ENCODE measurements at regions not wholly inside any gene's neighbourhood (a gene's known extent, or its start where the extent isn't known, plus 50 kb on each side); places are given as distances from the start of the nearest gene placed in this dataset.
"Not testable (repeated sequence)": the region's sequence is repeated elsewhere in the genome, so short reads cannot be mapped to it uniquely, and the experiment has no call there.

- no peak for DNase-seq
Measured at GRCh38 chr7:82701949-82702348, 258.4 kb upstream of the CACNA2D1 start.

GRCh38 chr7:82700741-82701140, 257.2 kb upstream of the CACNA2D1 start:
- no peak for DNase-seq

GRCh38 chr7:82699773-82700186, 256.2 kb upstream of the CACNA2D1 start:
- no peak for DNase-seq

- DNase-seq: no peak
Measured at GRCh38 chr7:82697897-82698296, 254.3 kb upstream of the CACNA2D1 start.

- no peak for DNase-seq
Measured at GRCh38 chr7:82696631-82697030, 253.1 kb upstream of the CACNA2D1 start.

- no peak for DNase-seq
Measured at GRCh38 chr7:82694022-82694421, 250.4 kb upstream of the CACNA2D1 start.

DNA sequence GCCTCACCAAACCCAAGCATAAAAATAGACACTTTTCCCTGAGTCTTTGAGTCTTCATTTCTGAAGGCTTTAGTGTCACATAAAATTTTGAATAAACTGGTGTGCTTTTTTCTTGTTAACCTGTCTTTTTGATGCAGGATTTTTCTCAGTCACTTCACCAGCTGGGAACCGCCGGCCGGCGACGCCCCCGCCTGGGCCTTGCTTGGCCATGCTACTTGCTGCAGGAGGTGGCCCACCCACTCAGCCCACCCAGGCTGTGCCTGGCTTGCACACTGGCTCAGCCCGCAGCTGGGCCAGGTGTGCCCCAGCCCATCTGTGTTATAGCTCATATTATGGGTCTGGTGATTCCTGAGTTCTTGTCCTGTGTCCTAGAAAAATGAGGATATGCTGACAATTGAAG, 247.4 kb upstream of the CACNA2D1 start:
- no peak for DNase-seq

- no peak for DNase-seq
Measured at GRCh38 chr7:82685214-82685613, 241.6 kb upstream of the CACNA2D1 start.

DNA sequence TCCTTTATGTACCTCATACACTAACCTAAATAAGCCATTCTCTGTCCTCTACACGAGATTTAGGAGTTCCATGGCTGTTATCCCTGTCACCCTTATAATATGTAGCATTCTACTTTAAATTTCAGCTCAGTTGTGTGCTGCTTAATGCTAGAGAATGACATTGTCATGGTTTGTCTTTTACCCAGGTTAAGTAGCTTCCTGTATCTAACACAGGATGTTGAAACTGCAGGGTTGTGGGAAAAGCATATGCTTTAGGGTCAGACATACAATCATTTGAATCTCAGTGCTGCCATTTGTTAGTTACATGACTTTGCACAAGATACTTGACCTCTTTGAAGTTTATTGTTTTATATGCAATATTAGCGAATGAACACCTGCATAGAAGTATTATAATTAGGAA, 235.1 kb upstream of the CACNA2D1 start:
- no peak for DNase-seq

GRCh38 chr7:82678259-82678658, 234.7 kb upstream of the CACNA2D1 start:
- DNase-seq: no peak

DNA sequence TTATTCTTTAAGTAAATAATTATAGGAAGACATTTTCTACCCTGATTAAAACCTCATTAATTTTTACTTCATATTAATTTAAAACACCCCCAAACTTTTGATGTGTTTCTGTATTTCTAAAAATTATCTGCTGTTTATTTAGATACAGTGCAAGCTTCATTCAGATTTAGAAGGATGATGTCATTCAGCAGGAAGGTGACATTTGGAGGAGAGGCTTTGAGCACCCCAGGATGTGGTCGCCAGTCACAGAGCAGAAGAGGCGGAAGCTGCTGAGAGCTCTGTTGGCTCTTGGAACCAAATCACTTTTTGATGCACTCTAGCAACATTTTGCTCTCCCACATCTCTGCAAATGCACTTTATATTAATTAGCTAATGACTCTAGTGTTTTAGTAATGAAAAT, 233.9 kb upstream of the CACNA2D1 start:
- peak; percentile 42 for DNase-seq

DNA sequence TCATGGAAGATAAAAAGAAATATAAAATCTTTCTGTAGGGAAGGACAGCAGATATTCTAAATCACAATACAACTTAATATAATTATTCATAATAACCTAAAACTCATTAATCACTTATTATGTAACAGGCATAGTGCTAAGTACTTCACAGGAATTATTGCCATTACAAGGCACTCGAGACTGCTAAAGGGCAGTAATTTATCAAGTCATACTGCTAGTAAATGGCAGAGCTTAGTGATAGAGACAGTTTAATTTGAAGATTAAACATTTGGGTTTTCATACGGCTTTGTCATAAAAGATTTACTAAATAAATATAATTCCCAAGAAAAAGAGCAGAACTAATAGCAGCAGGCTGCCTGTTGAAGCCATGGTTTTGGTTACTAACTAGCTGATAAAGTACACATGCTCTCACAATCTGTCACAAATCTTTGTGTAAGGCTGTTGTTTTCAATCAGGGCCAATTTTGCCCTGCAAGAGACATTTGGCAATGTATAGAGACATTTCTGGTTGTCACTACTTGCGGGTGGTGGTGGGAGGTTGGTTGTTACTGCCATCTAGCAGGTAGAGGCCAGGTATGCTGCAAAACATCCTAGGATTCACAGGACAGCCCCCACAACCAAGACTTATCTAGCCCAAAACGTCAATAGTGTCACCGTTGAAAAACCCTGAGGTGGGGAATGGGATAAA, 233.3 kb upstream of the CACNA2D1 start:
- DNase-seq: no peak

DNA sequence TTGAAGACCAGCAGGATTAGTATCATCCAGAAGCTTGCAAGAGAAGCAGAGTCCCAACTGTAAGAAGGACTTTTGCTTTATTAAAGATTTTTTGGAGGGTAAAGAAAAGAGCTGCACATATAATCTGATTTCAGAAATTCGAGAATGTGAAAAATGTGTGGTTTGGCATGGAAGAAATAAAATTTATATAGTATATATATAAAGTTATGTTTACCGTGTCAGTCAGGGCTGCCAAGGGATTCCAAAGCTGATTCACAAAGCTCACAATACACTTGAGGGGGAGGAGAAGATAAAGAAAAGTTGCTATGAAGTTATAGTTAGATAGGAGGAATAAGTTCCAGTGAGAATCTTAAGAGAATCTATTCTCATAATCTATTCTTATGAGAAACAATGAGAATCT, 231.8 kb upstream of the CACNA2D1 start:
- DNase-seq: no peak

GRCh38 chr7:82674268-82674667, 230.7 kb upstream of the CACNA2D1 start:
- DNase-seq: no peak

DNA sequence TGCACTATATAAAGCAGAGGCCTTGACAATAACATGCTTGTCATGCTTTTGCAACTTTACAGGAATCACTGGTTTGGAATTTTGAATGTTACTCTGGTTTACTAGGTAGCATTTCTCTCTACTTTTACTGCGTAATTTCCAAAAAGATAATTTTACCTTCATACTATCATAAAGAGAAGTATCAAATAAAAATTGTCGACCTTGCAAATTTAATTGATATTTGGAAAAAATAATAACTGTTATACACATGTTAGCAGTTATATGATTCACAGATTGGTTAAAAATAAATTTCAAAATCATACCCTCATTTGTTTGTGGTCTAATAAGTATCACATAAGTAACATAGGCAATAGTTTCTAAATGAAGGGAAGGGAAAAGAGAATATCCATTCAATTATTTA, 228.5 kb upstream of the CACNA2D1 start:
- no peak for DNase-seq

DNA sequence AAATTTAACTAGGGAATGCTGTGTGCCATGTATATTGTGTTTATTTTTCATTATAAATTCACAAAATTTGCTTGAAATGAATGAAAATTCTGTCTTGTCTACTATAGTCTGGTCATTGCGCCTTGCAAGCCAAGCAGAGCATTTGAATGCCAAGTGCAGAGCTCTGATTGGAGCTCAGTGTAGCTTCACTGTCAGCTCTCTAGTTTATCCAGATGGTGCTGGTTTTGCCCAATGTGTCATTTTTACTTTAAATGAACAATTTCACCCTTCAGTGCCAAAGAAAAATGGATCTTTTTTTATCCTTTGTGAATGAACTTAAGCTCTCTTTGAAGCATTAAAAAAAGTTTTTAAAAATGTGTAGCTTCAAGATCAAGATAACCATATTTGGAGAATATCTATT, 225.6 kb upstream of the CACNA2D1 start:
- DNase-seq: no peak

DNA sequence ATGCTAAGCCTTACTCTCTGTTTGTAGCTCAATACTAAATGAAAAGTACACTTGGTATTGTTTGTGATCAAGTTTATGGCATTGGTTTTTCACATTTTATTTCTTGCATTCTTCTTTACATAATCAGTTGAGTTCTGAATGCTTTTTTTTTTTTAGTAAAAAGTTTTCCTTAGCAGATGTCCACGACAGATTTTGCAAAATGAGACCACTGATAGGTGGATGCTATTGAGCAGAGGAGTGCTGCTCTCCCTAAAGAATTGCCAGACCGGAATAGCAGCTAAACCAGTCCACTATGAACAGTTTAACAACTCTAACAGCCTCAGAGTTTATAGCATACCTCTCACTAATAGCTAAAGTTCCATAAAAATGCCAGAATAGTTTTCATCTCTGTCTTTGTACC, 225.1 kb upstream of the CACNA2D1 start:
- DNase-seq: no peak

DNA sequence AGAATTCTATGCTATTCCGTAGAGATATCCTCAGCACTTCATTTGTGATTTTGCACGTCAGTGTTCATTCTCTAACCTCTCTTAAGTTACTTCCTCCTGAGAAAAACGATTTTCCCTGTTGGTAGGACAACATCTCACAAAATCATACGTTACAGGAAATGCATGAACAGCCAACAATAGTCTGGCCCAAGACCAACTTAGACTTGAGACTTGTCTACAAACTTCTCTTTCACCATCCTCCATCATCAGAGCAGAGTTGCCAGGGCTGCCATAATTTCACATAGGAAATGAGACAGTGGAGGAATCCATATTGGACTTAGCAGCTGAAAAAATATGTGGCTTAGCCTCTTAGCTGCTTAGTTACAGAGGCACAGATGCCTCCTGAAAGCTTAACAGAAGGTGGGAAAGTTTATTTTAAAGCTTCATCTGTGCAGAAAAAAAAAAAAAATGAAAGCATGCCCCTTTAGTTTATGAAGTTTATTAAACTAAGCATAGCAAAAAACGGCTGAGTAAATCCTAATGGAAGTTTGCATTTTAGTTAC, 222.5 kb upstream of the CACNA2D1 start:
- DNase-seq: no peak

- no peak for DNase-seq
Measured at GRCh38 chr7:82655965-82656364, 212.4 kb upstream of the CACNA2D1 start.

- not testable (repeated sequence) for DNase-seq
Measured at GRCh38 chr7:82650095-82650494, 206.5 kb upstream of the CACNA2D1 start.

DNA sequence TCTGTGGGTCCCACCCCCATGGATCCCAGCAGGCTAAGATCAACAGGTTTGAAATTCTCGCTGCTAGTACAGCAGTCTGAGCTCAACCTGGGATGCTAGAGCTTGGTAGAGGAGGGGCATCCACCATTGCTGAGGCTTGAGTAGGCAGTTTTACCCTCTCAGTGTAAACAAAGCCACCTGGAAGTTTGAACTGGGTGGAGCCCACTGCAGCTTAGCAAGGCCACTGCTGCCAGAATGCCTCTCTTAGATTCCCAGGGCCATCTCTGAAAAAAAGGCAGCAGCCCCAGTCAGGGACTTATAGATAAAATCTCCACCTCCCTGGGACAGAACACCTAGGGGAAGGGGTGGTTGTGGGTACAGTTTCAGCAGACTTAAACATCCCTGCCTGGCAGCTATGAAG, 190.0 kb upstream of the CACNA2D1 start:
- DNase-seq: no peak

DNA sequence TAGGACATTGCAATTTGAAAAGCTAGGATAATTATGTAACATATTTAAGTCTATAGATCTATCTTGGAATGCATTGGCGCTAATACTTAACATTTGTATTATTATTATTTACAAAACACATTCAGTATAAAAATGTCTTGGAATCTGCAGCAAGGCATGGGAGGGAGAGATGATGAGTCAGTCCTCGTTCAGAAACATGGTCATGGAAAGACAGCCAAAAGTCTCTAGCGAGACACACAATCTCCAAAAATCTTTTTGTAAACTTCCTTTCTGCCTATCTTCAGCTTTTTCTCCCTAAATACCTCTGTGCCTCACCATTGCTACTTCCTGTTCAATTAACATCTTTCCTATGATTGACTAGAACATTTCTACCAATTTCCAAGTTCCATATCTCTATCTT, 188.4 kb upstream of the CACNA2D1 start:
- DNase-seq: no peak

GRCh38 chr7:82629583-82629982, 186.0 kb upstream of the CACNA2D1 start:
- DNase-seq: no peak

DNA sequence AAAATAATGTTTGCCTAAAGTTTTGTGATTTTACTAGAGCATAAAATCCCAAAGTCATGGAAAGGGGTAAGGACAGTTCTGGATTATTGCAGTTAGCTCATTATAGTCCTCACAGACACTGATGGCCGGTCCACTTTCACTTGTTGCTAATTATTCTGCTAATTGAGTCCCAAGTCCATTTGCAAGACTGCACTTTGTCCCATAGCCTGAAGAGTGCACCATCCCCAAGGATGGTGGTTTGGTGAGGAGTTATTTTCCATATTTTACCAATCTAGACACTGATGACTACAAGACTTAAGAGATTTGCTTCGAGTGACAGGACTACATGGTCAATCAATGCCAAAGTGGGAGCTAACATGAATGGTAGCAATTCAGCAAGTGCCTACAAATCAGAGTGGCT, 181.8 kb upstream of the CACNA2D1 start:
- no peak for DNase-seq

GRCh38 chr7:82624965-82625364, 181.4 kb upstream of the CACNA2D1 start:
- no peak for DNase-seq

All from central memory CD4-positive, alpha-beta T cell (primary cell).